Neural progenitor cell (in vitro differentiated cells): ENCODE measurements at regions not wholly inside any gene's neighbourhood (a gene's known extent, or its start where the extent isn't known, plus 50 kb on each side); places are given as distances from the start of the nearest gene placed in this dataset.

ENCODE experiments used
- EZH2 ChIP-seq: fragments of 200-600 bp; sonication (generic); IDR thresholded peaks from 2 replicates; pipeline ENCODE4 v1.6.1; 2017; ENCODE audit warnings: antibody characterized with exemption, mild to moderate bottlenecking, moderate library complexity
- EZH2phosphoT487 ChIP-seq: fragments of 200-600 bp; sonication (generic); IDR thresholded peaks from 2 replicates; pipeline ENCODE4 v1.6.1; 2017; ENCODE audit warnings: antibody characterized with exemption
- TF ChIP-seq, protein P1 (sequence below): fragments of 200-600 bp; sonication (generic); IDR thresholded peaks from 2 replicates; pipeline ENCODE4 v1.5.1; 2017; ENCODE audit warnings: antibody characterized with exemption, mild to moderate bottlenecking

DNA sequence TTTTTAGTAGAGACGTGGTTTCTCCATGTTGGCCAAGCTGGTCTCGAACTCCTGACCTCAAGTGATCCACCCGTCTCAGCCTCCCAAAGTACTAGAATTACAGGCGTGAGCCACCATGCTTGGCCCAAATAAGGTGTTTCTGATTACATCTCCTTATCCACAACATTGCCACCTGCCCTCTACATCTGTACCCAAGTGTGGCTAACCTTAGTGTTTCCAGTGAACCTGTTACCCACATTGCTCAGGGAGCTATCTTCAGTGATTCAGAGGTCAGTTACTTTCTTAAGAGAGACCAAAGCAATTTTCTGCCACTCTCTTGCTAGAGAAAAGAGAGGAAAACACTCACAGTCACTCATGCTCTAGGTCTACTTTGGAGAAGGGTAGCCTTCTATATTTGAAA is 115.0 kb upstream of the SLC39A10 start:
- TF ChIP-seq, protein P1, sequence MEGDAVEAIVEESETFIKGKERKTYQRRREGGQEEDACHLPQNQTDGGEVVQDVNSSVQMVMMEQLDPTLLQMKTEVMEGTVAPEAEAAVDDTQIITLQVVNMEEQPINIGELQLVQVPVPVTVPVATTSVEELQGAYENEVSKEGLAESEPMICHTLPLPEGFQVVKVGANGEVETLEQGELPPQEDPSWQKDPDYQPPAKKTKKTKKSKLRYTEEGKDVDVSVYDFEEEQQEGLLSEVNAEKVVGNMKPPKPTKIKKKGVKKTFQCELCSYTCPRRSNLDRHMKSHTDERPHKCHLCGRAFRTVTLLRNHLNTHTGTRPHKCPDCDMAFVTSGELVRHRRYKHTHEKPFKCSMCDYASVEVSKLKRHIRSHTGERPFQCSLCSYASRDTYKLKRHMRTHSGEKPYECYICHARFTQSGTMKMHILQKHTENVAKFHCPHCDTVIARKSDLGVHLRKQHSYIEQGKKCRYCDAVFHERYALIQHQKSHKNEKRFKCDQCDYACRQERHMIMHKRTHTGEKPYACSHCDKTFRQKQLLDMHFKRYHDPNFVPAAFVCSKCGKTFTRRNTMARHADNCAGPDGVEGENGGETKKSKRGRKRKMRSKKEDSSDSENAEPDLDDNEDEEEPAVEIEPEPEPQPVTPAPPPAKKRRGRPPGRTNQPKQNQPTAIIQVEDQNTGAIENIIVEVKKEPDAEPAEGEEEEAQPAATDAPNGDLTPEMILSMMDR, result no peak
- TF ChIP-seq EZH2 (no peak), EZH2phosphoT487 (no peak)
